Hepatocyte (in vitro differentiated cells): ENCODE measurements at regions not wholly inside any gene's neighbourhood (a gene's known extent, or its start where the extent isn't known, plus 50 kb on each side); places are given as distances from the start of the nearest gene placed in this dataset.

Experiments used
- CTCF ChIP-seq: fragments of 200-600 bp; sonication (generic); IDR thresholded peaks from 2 replicates; pipeline ENCODE4 v1.5.1; 2016; ENCODE audit warnings: antibody characterized with exemption, mild to moderate bottlenecking; ENCODE audit not compliant: poor library complexity
- EZH2 ChIP-seq: fragments of 200-600 bp; sonication (generic); IDR thresholded peaks from 2 replicates; pipeline ENCODE4 v1.6.1; 2016; ENCODE audit warnings: antibody characterized with exemption, mild to moderate bottlenecking, borderline replicate concordance
- EZH2phosphoT487 ChIP-seq: fragments of 200-600 bp; sonication (generic); IDR thresholded peaks from one replicate; pipeline ENCODE4 v1.6.1; 2018; ENCODE audit warnings: antibody characterized with exemption, mild to moderate bottlenecking, low read depth, moderate library complexity; ENCODE audit not compliant: unreplicated experiment, severe bottlenecking

GRCh38 chr1:98458511-98459485 is 202.7 kb upstream of the SNX7 start:
- TF ChIP-seq CTCF (no peak), EZH2phosphoT487 (no peak), EZH2 (no peak)
